ENCODE measurements at regions not wholly inside any gene's neighbourhood (a gene's known extent, or its start where the extent isn't known, plus 50 kb on each side); places are given as distances from the start of the nearest gene placed in this dataset.
"Not testable (repeated sequence)": the region's sequence is repeated elsewhere in the genome, so short reads cannot be mapped to it uniquely, and the experiment has no call there.

- DNase-seq = no peak
Observed at GRCh38 chr3:25169151-25169550, 258.9 kb upstream of the RARB start.

DNA sequence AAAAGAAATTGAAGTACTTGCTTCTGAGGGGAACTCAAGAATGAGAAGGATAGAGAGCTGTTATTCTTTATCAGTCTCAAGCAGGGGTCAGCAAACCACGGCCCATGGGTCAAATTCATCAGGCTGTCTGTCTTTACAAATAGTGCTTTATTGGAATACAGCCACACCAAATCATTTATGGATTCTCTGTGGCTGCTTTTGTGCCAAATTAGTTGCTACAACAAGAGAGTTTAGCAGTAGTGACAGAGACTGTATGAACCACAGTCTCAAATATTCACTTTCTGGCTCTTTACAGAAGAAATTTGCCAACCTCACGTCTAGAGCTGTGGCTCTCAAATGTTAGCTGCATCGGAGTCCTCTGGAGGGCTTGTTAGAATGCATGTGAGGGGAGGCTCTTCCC is 258.0 kb upstream of the RARB start:
- DNase-seq = no peak

- DNase-seq = peak in 2 of 3 experiments; percentile 4 to 68
Observed at GRCh38 chr3:25171118-25171807, 256.8 kb upstream of the RARB start.

GRCh38 chr3:25171897-25172296 is 256.2 kb upstream of the RARB start:
- DNase-seq = peak in 1 of 3 experiments; percentile 57

GRCh38 chr3:25173606-25174005 is 254.5 kb upstream of the RARB start:
- DNase-seq = peak in 2 of 3 experiments; percentile 20 to 43

DNA sequence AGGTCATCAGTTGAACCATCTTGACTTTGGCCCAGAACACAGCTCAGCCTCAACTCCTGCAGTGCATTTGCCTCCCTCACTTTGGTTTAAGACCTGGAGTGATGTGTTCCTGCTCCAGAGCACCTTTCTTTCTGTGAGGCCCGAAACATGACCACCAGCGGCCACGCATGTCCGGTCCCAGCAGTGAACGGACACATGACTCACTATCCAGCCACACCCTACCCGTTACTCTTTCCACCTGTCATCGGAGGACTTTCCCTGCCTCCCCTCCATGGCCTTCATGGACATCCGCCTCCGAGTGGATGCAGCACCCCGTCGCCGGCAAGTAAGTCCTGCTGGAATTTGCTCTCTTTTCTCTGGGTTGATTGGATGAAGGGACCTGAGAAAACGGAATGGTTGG is 253.8 kb upstream of the RARB start:
- DNase-seq = no peak

DNA sequence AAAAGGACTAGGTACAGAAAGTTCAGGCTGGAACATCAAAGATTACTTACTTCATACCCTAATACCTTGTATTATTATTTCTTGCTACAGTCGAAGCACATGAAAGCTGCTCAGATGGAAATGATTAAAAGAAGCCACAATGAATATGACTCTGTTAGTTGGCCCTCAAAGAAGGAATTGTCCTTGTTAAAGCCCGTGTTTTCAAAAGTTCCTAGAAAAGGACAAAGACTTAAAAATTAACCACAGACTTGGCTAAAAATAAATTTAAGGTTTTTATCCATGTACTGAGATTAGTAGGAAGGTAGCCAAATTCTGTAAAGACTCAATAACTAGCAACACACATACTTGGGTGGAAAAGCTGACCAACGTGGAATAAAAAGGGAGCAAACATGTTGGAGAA is 251.0 kb upstream of the RARB start:
- DNase-seq = no peak

- DNase-seq = peak in 1 of 3 experiments; percentile 63
Observed at GRCh38 chr3:25178672-25179071, 249.4 kb upstream of the RARB start.

DNA sequence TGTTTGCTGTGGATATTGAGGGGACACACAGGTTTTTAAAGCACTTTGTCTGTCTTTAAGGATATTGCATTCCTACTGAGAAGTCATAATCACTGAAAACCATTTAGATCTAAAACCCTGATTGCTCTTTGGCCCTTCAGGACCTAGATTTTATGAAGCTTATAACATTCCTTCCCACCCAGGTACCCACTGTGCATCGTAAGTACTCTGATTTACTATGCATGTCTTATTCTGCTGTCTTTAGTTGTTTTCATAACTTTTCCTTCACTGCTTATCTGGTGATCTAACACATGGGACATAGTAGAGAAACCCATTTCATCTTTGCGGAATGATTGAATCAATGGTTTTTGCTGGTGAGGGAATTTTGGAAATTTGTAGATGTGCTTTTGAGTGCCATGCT is 247.0 kb upstream of the RARB start:
- DNase-seq = no peak

DNA sequence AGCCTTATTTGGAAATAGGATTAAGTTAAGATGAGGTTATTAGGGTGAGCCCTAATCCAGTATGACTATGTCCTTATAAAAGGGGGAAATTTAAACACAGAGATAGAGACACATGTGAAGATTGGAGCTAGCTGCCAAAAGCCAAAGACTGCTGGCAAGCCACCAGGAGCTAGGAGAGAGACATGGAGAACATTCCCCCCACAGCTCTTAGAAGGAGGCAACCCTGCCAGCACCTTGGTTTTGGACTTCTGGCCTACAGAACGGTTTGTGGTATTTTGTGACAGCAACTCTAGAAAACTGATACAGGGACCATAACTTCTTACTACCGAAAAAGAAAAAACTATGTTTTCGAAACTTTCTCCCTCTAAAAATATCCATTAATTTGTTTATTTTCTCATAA is 245.3 kb upstream of the RARB start:
- DNase-seq = no peak

- no peak for DNase-seq
Observed at GRCh38 chr3:25184641-25185250, 243.3 kb upstream of the RARB start.

DNA sequence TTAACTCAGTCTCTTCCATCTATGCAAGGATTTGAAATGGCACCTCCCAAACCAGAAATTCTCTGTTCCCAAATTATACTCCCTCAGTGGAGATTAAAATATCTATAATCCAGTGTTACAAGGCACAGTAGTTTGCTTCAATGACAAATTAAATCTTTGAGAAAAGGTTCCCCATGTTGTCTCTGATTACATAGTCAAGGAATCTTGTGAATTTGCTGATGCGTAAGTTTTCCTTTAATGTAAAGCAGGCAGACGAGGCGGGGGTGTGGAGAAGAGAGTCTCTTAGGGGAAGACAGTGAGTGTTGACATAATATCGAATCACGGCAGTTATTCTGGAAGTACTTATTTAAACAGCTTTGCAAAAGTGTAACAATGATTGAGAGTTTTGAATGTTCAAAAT is 236.4 kb upstream of the RARB start:
- peak in 1 of 3 experiments; percentile 76 for DNase-seq

DNA sequence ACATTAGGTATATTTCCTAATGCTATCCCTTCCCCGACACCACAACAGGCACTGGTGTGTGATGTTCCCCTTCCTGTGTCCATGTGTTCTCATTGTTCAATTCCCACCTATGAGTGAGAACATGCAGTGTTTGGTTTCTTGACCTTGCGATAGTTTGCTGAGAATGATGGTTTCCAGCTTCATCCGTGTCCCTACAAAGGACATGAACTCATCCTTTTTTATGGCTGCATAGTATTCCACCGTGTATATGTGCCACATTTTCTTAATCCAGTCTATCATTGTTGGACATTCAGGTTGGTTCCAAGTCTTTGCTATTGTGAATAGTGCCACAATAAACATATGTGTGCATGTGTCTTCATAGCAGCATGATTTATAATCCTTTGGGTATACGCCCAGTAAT is 228.5 kb upstream of the RARB start:
- not testable (repeated sequence) for DNase-seq

- DNase-seq = no peak
Observed at GRCh38 chr3:25212736-25213135, 215.3 kb upstream of the RARB start.

DNA sequence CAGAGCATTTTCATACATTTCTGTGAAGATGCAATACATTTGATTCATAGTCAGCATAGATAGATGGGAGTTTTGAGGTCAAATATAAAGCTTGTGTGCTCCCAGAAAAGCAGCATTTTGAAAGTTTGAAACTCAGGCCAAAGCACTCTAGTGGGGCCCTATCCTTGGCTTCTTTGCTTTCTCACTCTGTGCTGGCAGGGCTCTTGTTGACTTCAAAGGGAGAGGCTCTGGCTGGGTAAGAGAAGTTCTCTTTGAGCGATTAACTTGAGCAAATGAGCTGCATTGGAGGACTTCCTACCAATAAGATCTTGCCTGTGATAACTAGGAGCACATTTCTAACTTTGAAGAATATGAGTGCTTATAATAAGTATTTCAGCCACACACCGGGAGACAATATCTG is 214.0 kb upstream of the RARB start:
- DNase-seq = no peak

- DNase-seq = no peak
Observed at GRCh38 chr3:25218362-25218761, 209.7 kb upstream of the RARB start.

DNA sequence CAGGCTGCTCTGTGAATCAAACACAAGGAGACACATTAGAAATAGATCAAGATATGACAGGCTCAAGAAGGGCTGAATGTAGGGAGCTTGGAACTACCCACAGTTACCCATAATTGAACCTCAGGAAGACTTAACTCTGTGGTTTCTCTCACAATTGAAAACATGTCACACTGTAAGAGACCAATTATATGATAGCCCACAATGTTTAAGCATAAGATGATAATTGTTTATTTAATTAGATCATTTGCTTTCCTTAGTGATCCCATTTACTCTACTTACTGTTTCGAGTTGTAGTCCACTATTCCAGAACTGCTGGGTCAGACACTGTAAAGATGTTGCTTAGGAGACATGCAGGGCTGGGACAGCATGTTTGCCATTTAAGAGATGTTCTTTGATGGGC is 201.3 kb upstream of the RARB start:
- peak in 1 of 3 experiments; percentile 1 for DNase-seq

GRCh38 chr3:25229586-25229985 is 198.5 kb upstream of the RARB start:
- DNase-seq = peak; percentile 31 to 81 (median 77)

- DNase-seq = no peak
Observed at GRCh38 chr3:25235031-25235430, 193.0 kb upstream of the RARB start.

- no peak for DNase-seq
Observed at GRCh38 chr3:25235466-25235865, 192.6 kb upstream of the RARB start.

GRCh38 chr3:25237602-25238001 is 190.5 kb upstream of the RARB start:
- DNase-seq = no peak

- no peak for DNase-seq
Observed at GRCh38 chr3:25239042-25239441, 189.0 kb upstream of the RARB start.

DNA sequence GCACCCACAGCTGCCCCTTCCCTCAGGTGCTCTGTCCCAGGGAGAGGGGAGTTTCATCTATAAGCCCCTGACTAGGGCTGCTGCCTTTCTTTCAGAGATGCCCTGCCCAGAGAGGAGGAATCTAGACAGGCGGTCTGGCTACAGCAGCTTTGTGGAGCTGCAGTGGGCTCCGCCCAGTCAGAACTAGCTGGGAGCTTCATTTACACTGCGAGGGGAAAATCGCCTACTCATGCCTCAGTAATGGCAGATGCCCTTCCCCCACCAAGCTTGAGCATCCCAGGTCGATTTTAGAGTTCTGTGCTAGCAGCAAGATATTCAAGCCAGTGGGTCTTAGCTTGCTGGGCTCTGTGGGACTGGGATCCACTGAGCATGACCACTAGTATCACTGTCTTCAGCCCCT is 181.2 kb upstream of the RARB start:
- DNase-seq = no peak

- DNase-seq = no peak
Observed at GRCh38 chr3:25252291-25252690, 175.8 kb upstream of the RARB start.

DNA sequence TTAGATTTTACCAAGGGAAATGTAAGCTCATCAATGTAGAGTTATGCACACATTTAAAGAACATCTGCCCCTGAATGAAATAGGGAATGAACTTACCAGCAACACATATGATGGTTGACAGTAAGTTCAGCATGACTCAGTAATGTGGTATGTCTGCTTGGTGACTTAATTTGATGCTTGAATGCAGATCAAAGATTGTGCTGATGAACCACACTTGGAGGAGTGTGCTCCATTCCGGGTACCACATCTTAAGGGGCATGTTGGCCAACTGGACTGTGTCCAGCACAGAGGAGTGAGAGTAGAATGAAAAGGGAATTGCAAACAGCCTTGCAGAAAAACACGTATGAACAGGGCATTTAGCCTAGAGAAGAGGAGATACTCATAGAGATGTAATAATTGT is 171.0 kb upstream of the RARB start:
- DNase-seq = no peak
